Epidermal melanocyte (primary cell): ENCODE measurements at regions not wholly inside any gene's neighbourhood (a gene's known extent, or its start where the extent isn't known, plus 50 kb on each side); places are given as distances from the start of the nearest gene placed in this dataset.

Experiments used
- DNase-seq: peaks from one replicate; pipeline ENCODE4 v3.0.0; 2011; ENCODE audit warnings: low spot score; ENCODE audit not compliant: insufficient read length

GRCh38 chr18:41630232-41630886 lies 324.7 kb upstream of the PIK3C3 start:
- no peak for DNase-seq

GRCh38 chr18:41624460-41624859 lies 330.6 kb upstream of the PIK3C3 start:
- DNase-seq: no peak

GRCh38 chr18:41621177-41621576 lies 333.9 kb upstream of the PIK3C3 start:
- no peak for DNase-seq

- no peak for DNase-seq
These were observed 336.9 kb upstream of the PIK3C3 start for GRCh38 chr18:41618147-41618546.

GRCh38 chr18:41617647-41618046 lies 337.4 kb upstream of the PIK3C3 start:
- DNase-seq: no peak

- DNase-seq: no peak
These were observed 341.9 kb upstream of the PIK3C3 start for GRCh38 chr18:41613003-41613609.

GRCh38 chr18:41604964-41605363 lies 350.1 kb upstream of the PIK3C3 start:
- DNase-seq: no peak

GRCh38 chr18:41602034-41602433 lies 353.0 kb upstream of the PIK3C3 start:
- no peak for DNase-seq

GRCh38 chr18:41600693-41601391 lies 354.2 kb upstream of the PIK3C3 start:
- no peak for DNase-seq

GRCh38 chr18:41599466-41599865 lies 355.6 kb upstream of the PIK3C3 start:
- DNase-seq: peak; percentile 23

GRCh38 chr18:41594582-41594981 lies 360.5 kb upstream of the PIK3C3 start:
- no peak for DNase-seq

- no peak for DNase-seq
These were observed 361.8 kb upstream of the PIK3C3 start for GRCh38 chr18:41593171-41593675.

- no peak for DNase-seq
These were observed 367.1 kb upstream of the PIK3C3 start for GRCh38 chr18:41587976-41588375.

GRCh38 chr18:41585512-41585911 lies 369.5 kb upstream of the PIK3C3 start:
- no peak for DNase-seq

GRCh38 chr18:41579185-41579584 lies 375.8 kb upstream of the PIK3C3 start:
- DNase-seq: no peak

- DNase-seq: no peak
These were observed 377.5 kb upstream of the PIK3C3 start for GRCh38 chr18:41577529-41577928.

GRCh38 chr18:41576643-41577042 lies 378.4 kb upstream of the PIK3C3 start:
- DNase-seq: no peak

- no peak for DNase-seq
These were observed 385.2 kb upstream of the PIK3C3 start for GRCh38 chr18:41569867-41570266.

GRCh38 chr18:41561961-41562360 lies 393.1 kb upstream of the PIK3C3 start:
- DNase-seq: no peak

- no peak for DNase-seq
These were observed 396.3 kb upstream of the PIK3C3 start for GRCh38 chr18:41558715-41559114.

- DNase-seq: no peak
These were observed 401.3 kb upstream of the PIK3C3 start for GRCh38 chr18:41553716-41554115.

GRCh38 chr18:41548521-41549260 lies 406.3 kb upstream of the PIK3C3 start:
- DNase-seq: no peak
